ENCODE measurements at regions not wholly inside any gene's neighbourhood (a gene's known extent, or its start where the extent isn't known, plus 50 kb on each side); places are given as distances from the start of the nearest gene placed in this dataset.
"Not testable (repeated sequence)": the region's sequence is repeated elsewhere in the genome, so short reads cannot be mapped to it uniquely, and the experiment has no call there.

- no peak overlapping the region for H3K4me3 ChIP-seq (replicated peaks in 1 of 3)
- no peaks in the 10 kb centered on the region for H3K9me3 ChIP-seq
- no peaks in the 10 kb centered on the region for H3K4me1 ChIP-seq
- no peaks in the 10 kb centered on the region for H3K27me3 ChIP-seq
- no peak overlapping the region for H3K27ac ChIP-seq
- WGBS, 2 donors = 71 to 95% methylated on average over 3 of the region's 3 CpGs
- intact Hi-C loops (cut with DNase I) = no loop called here
- TF ChIP-seq POLR2A (IDR thresholded peaks at IDR 0.05) = no peak
- TF ChIP-seq CTCF (IDR thresholded peaks at IDR 0.05) = no peak
- DNase-seq = no peak
- H3K36me3 ChIP-seq = no peaks in the 10 kb centered on the region
These were observed 466.3 kb upstream of the POM121L12 start for GRCh38 chr7:52569151-52569550.

GRCh38 chr7:52565974-52566373, 469.5 kb upstream of the POM121L12 start:
- no peaks in the 10 kb centered on the region for H3K27me3 ChIP-seq
- no peaks in the 10 kb centered on the region for H3K9me3 ChIP-seq
- H3K4me3 ChIP-seq (replicated peaks in 1 of 3) = no peak overlapping the region
- intact Hi-C loops (cut with DNase I) = no loop called here
- no peak for DNase-seq
- H3K27ac ChIP-seq = no peak overlapping the region
- TF ChIP-seq CTCF (IDR thresholded peaks at IDR 0.05) (no peak), POLR2A (IDR thresholded peaks at IDR 0.05) (no peak)
- no peaks in the 10 kb centered on the region for H3K36me3 ChIP-seq
- H3K4me1 ChIP-seq = no peaks in the 10 kb centered on the region
- WGBS, 2 donors = 63 to 67% methylated on average over 5 of the region's 5 CpGs

GRCh38 chr7:52555805-52556204, 479.6 kb upstream of the POM121L12 start:
- Histone ChIP-seq H3K4me1 (no peaks in the 10 kb centered on the region), H3K9me3 (no peaks in the 10 kb centered on the region), H3K36me3 (no peaks in the 10 kb centered on the region), H3K27me3 (no peaks in the 10 kb centered on the region), H3K27ac (no peak overlapping the region), H3K4me3 (replicated peaks in 1 of 3) (no peak overlapping the region)
- intact Hi-C loops (cut with DNase I) = no loop called here
- 67 to 88% methylated on average over 4 of the region's 4 CpGs for WGBS, 2 donors
- TF ChIP-seq CTCF (IDR thresholded peaks at IDR 0.05) (no peak), POLR2A (IDR thresholded peaks at IDR 0.05) (no peak)
- DNase-seq = no peak

- no peaks in the 10 kb centered on the region for H3K36me3 ChIP-seq
- DNase-seq = no peak
- no peaks in the 10 kb centered on the region for H3K27me3 ChIP-seq
- H3K4me1 ChIP-seq = no peaks in the 10 kb centered on the region
- H3K27ac ChIP-seq = no peak overlapping the region
- H3K4me3 ChIP-seq (replicated peaks in 1 of 3) = no peak overlapping the region
- WGBS, 2 donors = 74 to 78% methylated on average over 8 of the region's 8 CpGs
- H3K9me3 ChIP-seq = no peaks in the 10 kb centered on the region
- TF ChIP-seq CTCF (IDR thresholded peaks at IDR 0.05) (no peak), POLR2A (IDR thresholded peaks at IDR 0.05) (no peak)
- intact Hi-C loops (cut with DNase I) = no loop called here
These were observed 488.0 kb upstream of the POM121L12 start for GRCh38 chr7:52547308-52547910.

GRCh38 chr7:52541198-52541765, 494.2 kb upstream of the POM121L12 start:
- H3K36me3 ChIP-seq; H3K4me3 ChIP-seq (replicated peaks in 1 of 3); H3K9me3 ChIP-seq; intact Hi-C loops (cut with DNase I); DNase-seq; H3K27ac ChIP-seq; H3K27me3 ChIP-seq; H3K4me1 ChIP-seq: not testable (repeated sequence)
- 56 to 58% methylated on average over 5 of the region's 5 CpGs for WGBS, 2 donors

Data from thyroid gland (tissue), 4 donors.